GM19395 (cell line): ENCODE measurements at regions not wholly inside any gene's neighbourhood (a gene's known extent, or its start where the extent isn't known, plus 50 kb on each side); places are given as distances from the start of the nearest gene placed in this dataset.
"Not testable (repeated sequence)": the region's sequence is repeated elsewhere in the genome, so short reads cannot be mapped to it uniquely, and the experiment has no call there.

Experiments
- ATAC-seq: cut with Tn5 transposase; IDR thresholded peaks from one replicate; pipeline ENCODE4 v1.9.1; 2021; ENCODE audit warnings: mild to moderate bottlenecking, moderate library complexity; ENCODE audit not compliant: unreplicated experiment

DNA sequence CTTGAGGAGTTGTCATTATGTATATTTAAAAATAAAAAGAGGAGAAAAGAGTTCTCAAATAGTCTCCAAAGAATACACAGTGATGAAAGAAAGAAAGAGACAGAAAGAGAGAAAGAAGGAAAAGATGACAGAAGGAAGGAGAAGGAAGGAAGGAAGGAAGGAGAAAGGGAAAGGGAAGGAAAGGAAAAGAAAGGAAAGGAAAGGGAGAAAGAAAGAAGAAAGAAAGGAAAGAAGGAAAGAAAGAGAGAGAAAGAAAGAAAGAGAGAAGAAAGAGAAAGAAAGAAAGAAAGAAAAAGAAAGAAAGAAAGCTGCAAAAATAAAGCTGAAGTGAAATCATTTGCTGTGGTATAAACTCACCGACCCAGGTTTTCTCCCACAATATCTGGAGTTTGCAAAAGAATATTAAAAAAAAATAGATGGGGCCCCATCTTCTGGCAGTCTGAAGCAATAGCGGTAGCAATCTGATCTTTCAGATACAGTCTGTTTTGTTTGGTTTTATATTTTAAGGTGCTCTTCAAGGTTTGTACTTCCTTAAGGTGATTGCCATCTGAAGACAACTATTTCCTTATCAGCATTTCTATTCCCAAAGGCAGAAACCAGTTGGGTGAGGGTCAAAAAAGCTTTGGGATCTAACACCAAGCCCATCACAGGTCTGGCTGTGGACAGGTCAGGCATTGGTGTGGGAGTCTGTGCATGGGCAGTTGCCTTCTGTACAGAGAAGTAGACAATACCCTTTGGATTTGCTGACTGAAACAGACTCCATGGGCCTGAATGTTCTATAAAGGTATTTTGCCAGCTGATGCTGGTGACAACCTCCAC lies 160.4 kb downstream of the CPEB2 start:
- ATAC-seq, result peak; percentile 60

- no peak for ATAC-seq
These were observed 161.0 kb downstream of the CPEB2 start for GRCh38 chr4:15163284-15163645.

DNA sequence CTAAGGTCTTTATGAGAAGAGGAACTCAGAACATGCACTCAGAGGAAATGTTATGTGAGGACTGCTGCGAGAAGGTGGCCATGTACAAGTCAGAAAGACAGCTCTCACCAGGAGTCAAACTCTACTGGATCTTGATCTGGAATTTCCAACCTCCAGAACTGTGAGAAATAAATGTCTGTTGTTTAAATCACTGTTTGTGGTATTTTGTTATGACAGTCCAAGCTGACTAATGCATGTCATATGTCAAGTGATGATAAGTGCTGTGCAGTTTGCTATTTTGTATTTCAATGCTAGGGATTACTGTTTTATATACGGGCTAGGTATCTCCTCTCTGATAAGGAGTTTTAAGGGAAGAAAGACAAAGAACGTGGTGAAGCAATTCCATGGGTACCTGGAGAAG lies 162.3 kb downstream of the CPEB2 start:
- no peak for ATAC-seq

- ATAC-seq, result no peak
These were observed 165.5 kb downstream of the CPEB2 start for GRCh38 chr4:15167743-15168142.

- ATAC-seq, result no peak
These were observed 166.5 kb downstream of the CPEB2 start for GRCh38 chr4:15168759-15169158.

- ATAC-seq, result no peak
These were observed 169.4 kb downstream of the CPEB2 start for GRCh38 chr4:15171725-15172124.

GRCh38 chr4:15173251-15173650 lies 171.0 kb downstream of the CPEB2 start:
- no peak for ATAC-seq

GRCh38 chr4:15174168-15174567 lies 171.9 kb downstream of the CPEB2 start:
- ATAC-seq, result not testable (repeated sequence)

DNA sequence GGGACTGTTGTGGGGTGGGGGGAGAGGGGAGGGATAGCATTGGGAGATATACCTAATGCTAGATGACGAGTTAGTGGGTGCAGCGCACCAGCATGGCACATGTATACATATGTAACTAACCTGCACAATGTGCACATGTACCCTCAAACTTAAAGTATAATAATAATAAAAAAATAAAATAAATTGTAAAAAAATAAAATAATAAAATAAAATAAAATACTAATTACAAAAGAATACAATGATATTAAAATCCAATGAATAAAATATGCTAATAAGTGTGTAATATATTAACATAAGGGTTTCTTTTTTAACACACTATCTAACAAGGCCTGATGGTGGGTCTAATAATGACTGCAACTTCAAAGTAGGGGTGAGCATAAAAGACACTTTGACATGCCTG lies 177.6 kb downstream of the CPEB2 start:
- ATAC-seq, result not testable (repeated sequence)

- ATAC-seq, result peak; percentile 70
These were observed 180.4 kb downstream of the CPEB2 start for GRCh38 chr4:15182600-15183220.

GRCh38 chr4:15186149-15186548 lies 183.9 kb downstream of the CPEB2 start:
- ATAC-seq, result no peak

DNA sequence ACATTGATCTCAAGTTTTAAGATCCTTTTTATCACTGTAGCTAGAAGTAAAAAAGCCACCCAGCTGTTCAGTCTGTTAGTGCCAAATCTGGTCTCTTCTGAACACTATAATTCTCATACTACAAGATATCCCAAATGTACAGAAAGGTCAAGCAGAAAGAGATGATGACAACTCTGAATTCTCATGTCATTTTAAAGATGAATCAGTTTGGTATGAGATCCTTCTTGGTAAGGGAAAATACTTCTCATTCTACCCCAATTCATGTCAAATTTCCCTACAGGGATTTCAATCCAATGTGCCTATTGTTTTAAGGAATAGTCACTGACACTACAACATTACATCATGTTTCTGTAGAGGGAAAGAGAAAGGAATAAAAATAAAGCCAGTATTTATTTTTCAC lies 184.5 kb downstream of the CPEB2 start:
- ATAC-seq, result no peak

- ATAC-seq, result peak; percentile 86
These were observed 186.6 kb downstream of the CPEB2 start for GRCh38 chr4:15188605-15189539.

GRCh38 chr4:15194520-15194919 lies 192.2 kb downstream of the CPEB2 start:
- ATAC-seq, result no peak

DNA sequence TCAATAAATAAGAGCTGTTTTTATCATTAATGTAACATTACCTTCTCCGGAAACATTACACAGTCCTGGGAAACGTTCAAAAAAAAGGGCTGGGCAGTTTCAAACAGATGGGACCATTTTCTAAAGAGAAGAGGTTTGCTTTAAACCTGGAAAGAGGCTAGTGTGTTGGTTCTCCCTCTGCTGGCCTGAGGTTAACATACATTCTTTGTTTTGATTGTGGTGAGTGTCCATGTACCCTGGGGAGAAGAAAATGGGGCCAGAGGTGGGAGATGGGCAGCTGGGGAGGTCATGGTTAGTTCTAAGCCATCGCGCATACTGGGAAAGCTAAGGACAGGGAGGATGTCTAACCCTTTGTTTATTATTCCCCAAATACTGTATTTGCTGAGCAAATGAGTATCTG lies 194.7 kb downstream of the CPEB2 start:
- ATAC-seq, result no peak

DNA sequence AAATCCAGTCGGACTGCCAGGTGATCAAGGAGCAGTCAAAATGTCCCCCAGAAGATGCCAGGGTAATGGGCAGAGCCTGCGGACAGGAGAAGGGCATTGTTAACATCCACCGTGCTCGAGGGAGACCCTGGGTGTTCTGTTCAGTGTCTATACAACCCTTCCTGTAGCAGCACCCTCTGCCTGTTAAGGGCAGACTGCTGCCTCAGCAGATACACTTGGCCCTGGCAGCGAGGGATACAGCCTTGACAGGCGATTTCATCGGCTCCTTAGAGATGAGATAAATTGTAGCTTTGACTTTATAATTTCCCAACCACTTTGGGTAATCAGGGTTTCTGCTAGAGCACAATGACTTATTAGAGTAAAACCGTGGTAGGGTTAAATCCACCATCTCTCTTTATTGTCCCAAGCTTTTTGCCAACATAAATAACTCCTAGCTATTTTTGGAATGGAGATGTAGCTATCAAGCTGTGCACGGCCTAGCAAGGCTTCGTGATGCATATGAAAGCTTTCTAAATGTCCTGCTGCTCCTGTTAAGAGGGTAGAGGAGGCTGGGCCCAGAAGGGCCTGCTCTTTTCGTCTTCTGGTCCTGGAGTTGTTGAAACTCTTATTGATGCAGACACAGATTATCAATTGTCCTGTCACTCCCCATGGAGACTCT lies 195.9 kb downstream of the CPEB2 start:
- no peak for ATAC-seq

DNA sequence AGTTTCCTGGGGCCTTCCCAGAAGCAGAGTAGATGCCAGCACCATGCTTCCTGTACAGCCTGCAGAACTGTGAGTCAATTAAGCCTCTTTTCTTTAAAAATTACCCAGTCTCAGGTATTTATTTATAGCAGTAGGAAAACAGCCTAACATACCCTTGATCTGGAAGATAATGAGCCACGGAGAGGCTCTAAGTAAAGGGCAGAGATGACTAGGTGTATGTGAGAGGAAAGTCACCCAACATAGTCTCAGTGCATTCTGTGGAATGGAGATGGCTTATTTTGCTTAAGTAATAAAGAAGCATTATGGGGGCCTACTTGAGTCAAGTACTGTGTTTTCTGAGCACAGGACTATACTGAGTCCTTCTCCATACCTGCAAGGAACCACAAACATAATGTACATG lies 199.5 kb downstream of the CPEB2 start:
- ATAC-seq, result no peak

DNA sequence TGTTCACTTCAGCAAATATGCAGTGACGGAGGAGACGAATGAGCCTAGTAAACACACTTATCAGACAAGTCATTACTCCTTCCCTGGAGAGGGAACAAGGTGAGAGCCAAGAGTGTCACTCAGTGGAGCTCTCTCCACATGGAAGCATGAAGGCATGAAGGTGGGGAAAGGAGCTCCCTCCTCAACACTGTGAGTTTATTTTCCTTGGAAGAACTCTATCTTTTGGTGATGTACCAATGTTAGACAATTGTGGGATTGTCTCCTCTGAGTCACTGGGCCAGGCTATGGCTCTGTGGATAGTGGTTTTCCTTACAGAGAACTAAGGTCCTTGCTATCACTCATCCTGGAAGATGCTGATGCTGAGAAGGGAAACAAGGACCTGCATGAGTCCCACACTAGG lies 200.2 kb downstream of the CPEB2 start:
- no peak for ATAC-seq

DNA sequence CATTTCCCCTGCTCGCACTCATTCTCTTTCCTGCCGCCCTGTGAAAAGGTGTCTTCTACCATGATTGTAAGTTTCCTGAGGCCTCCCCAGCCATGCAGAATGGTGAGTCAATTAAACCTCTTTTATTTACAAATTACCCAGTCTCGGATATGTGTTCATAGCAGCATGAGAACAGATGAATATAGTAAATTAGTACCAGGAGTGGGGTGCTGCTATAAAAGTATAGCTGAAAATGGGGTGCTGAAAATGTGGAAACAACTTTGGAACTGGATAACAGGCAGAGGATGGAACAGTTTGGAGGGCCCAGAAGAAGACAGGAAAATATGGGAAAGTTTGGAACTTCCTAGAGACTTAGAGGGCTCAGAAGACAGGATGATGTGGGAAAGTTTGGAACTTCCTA lies 204.2 kb downstream of the CPEB2 start:
- not testable (repeated sequence) for ATAC-seq

- ATAC-seq, result no peak
These were observed 211.2 kb downstream of the CPEB2 start for GRCh38 chr4:15213302-15213970.
